ENCODE measurements at regions not wholly inside any gene's neighbourhood (a gene's known extent, or its start where the extent isn't known, plus 50 kb on each side); places are given as distances from the start of the nearest gene placed in this dataset.

GRCh38 chr1:234694661-234695060 is 84.7 kb upstream of the IRF2BP2 start:
- H3K4me3 Mint-ChIP-seq = no peak overlapping the region
- peaks cover 4% of the 10 kb centered on the region for H3K4me1 Mint-ChIP-seq
- TF ChIP-seq CTCF (IDR thresholded peaks at IDR 0.05; ENCODE audit: unreplicated experiment) = no peak
- H3K9me3 Mint-ChIP-seq = no peaks in the 10 kb centered on the region
- H3K27ac Mint-ChIP-seq = no peak overlapping the region
- no peak for DNase-seq (ENCODE audit: low spot score in 2 of 2, unreplicated experiment in 2 of 2)
- no peaks in the 10 kb centered on the region for H3K27me3 Mint-ChIP-seq (ENCODE audit: low read depth)
- no peaks in the 10 kb centered on the region for H3K36me3 Mint-ChIP-seq

- no peak for TF ChIP-seq CTCF (IDR thresholded peaks at IDR 0.05; ENCODE audit: unreplicated experiment)
- Mint-ChIP-seq H3K4me1 (peaks cover 3% of the 10 kb centered on the region), H3K36me3 (no peaks in the 10 kb centered on the region), H3K27me3 (ENCODE audit: low read depth) (no peaks in the 10 kb centered on the region), H3K27ac (no peak overlapping the region), H3K4me3 (no peak overlapping the region), H3K9me3 (no peaks in the 10 kb centered on the region)
- no peak for DNase-seq (ENCODE audit: low spot score in 2 of 2, unreplicated experiment in 2 of 2)
Measured at GRCh38 chr1:234692966-234693580, 83.1 kb upstream of the IRF2BP2 start.

DNA sequence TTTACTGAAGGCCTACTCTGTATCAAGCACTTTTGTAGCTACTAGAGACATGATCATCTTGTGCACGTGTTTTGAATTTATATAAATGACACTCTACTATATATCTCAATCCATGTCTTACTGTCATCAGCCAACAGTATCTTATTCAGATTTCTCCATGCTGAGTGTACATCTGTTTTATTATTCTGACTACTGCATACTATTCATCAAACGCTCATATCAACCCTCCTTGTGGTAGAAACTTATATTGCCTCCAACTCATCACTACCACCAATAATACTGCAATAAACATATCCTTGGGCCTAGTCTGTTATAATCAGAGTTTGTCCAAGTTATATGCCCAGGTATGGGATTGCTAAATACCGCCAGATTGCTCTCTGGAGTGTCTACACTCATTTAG is 81.6 kb upstream of the IRF2BP2 start:
- H3K27me3 Mint-ChIP-seq (ENCODE audit: low read depth) = no peaks in the 10 kb centered on the region
- no peaks in the 10 kb centered on the region for H3K4me1 Mint-ChIP-seq
- peaks cover 7% of the 10 kb centered on the region for H3K9me3 Mint-ChIP-seq
- no peak for TF ChIP-seq CTCF (IDR thresholded peaks at IDR 0.05; ENCODE audit: unreplicated experiment)
- H3K27ac Mint-ChIP-seq = no peak overlapping the region
- DNase-seq (ENCODE audit: low spot score in 2 of 2, unreplicated experiment in 2 of 2) = no peak
- H3K4me3 Mint-ChIP-seq = no peak overlapping the region
- no peaks in the 10 kb centered on the region for H3K36me3 Mint-ChIP-seq

- no peak for TF ChIP-seq CTCF (IDR thresholded peaks at IDR 0.05; ENCODE audit: unreplicated experiment)
- DNase-seq (ENCODE audit: low spot score in 2 of 2, unreplicated experiment in 2 of 2) = no peak
- H3K4me1 Mint-ChIP-seq = no peaks in the 10 kb centered on the region
- H3K27me3 Mint-ChIP-seq (ENCODE audit: low read depth) = no peaks in the 10 kb centered on the region
- peaks cover 10% of the 10 kb centered on the region for H3K9me3 Mint-ChIP-seq
- no peak overlapping the region for H3K4me3 Mint-ChIP-seq
- H3K27ac Mint-ChIP-seq = no peak overlapping the region
- H3K36me3 Mint-ChIP-seq = peaks cover 3% of the 10 kb centered on the region
Measured at GRCh38 chr1:234690872-234691271, 80.9 kb upstream of the IRF2BP2 start.

GRCh38 chr1:234689236-234689635 is 79.3 kb upstream of the IRF2BP2 start:
- Mint-ChIP-seq H3K4me1 (no peaks in the 10 kb centered on the region), H3K27me3 (ENCODE audit: low read depth) (no peaks in the 10 kb centered on the region), H3K4me3 (no peak overlapping the region), H3K36me3 (peaks cover 4% of the 10 kb centered on the region), H3K9me3 (peaks cover 18% of the 10 kb centered on the region), H3K27ac (no peak overlapping the region)
- DNase-seq (ENCODE audit: low spot score in 2 of 2, unreplicated experiment in 2 of 2) = no peak
- TF ChIP-seq CTCF (IDR thresholded peaks at IDR 0.05; ENCODE audit: unreplicated experiment) = no peak

- H3K27me3 Mint-ChIP-seq (ENCODE audit: low read depth) = no peaks in the 10 kb centered on the region
- peaks cover 18% of the 10 kb centered on the region for H3K9me3 Mint-ChIP-seq
- no peak for DNase-seq (ENCODE audit: low spot score in 2 of 2, unreplicated experiment in 2 of 2)
- no peak overlapping the region for H3K27ac Mint-ChIP-seq
- TF ChIP-seq CTCF (IDR thresholded peaks at IDR 0.05; ENCODE audit: unreplicated experiment) = no peak
- peaks cover 4% of the 10 kb centered on the region for H3K36me3 Mint-ChIP-seq
- no peak overlapping the region for H3K4me3 Mint-ChIP-seq
- peaks cover 2% of the 10 kb centered on the region for H3K4me1 Mint-ChIP-seq
Measured at GRCh38 chr1:234687011-234687410, 77.0 kb upstream of the IRF2BP2 start.
